Midbrain (tissue), 1 donor: ENCODE measurements at regions not wholly inside any gene's neighbourhood (a gene's known extent, or its start where the extent isn't known, plus 50 kb on each side); places are given as distances from the start of the nearest gene placed in this dataset.

Experiments
- DNase-seq: peaks from one replicate; lab custom pipeline; 2025; lab: John Stamatoyannopoulos, UW

DNA sequence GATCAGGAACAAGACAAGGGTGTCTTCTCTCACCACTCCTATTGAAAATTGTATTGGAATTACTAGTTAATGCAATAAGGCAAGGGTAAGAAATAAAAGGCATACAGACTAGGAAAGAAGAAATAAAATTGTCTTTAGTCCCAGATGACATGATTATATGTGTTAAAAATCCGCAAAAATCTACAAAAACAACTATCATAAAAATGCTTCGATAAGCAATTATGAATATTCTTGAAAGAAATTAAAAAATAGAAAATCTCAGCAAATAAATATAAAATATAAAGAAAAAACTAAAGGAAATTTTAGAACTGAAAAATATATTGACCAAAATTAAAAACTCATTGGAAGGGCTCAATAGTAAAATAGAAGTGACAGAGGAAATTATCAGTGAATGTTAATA lies 243.3 kb downstream of the ZNF674 start:
- DNase-seq = no peak

DNA sequence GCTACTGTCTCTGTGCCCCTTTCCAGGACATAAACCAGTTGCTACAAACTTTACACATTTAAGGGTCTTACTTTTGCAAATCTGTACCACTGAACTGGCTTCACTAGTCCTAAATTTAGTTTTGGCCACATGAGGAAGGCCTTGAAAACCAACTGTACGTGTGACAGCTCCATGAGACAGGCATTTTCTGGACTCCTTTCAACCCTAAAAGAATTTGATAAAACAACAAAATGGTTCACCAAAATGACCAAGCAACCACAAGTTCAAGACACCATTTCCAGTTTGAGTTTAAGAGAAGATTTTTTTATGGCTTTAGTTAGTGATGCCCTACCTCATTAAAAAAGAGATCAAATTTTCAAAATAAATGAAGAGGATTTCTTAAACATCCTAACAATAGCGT lies 246.4 kb downstream of the ZNF674 start:
- DNase-seq = no peak

DNA sequence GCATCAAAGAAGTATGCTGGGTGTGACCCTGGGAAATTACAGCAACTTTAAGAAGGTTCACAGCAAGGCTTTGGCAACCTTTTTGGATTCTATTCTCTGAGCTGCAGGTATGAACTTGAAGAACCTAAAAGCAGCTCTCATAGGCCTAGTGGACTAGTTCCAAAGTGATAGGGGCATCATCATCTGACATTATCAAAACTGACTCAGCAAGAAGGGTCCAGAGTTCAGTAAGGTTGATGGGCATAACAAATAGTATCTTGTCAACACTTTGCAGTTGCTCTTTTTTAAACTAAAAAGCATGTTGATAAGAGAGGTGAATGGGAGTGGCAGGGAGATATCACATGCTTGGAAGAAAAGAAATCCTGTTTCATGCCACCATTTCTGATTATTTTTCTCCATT lies 249.3 kb downstream of the ZNF674 start:
- no peak for DNase-seq

DNA sequence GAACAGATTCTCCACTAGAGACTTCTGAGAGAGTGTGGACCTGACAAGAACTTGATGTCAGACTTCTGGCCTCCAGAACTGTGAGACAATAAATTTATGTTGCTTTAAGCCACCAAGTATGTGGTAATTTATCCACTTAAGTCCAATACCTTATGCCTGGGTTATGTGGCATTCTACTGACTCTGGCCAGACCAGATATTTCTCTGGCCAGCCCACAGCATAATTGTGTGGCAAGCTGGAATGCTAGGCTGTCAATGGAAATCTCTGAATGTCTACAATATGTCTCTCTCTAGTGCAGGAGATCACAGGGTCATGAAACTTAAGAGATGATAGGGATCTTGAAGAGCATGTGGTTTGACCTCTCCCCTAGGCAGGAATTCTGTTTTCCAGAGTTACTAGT lies 251.0 kb downstream of the ZNF674 start:
- no peak for DNase-seq

DNA sequence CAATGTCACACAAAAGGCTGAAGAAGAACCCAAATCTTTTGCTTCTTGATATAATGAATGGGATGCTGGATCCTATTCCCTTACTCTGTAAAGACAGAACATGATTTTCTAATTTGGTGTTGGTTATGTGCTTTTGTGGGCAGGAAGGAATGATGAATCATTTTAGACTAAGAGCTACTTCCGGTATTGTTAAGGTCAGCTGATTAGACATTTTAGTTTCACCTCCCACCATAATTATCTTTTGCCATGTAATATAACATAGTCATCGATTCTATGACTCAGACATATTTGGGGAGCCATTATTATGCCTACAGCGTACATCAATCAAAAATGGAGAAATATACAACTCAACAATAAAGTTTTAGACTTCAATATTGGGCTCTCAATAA lies 265.3 kb downstream of the ZNF674 start:
- DNase-seq = no peak

DNA sequence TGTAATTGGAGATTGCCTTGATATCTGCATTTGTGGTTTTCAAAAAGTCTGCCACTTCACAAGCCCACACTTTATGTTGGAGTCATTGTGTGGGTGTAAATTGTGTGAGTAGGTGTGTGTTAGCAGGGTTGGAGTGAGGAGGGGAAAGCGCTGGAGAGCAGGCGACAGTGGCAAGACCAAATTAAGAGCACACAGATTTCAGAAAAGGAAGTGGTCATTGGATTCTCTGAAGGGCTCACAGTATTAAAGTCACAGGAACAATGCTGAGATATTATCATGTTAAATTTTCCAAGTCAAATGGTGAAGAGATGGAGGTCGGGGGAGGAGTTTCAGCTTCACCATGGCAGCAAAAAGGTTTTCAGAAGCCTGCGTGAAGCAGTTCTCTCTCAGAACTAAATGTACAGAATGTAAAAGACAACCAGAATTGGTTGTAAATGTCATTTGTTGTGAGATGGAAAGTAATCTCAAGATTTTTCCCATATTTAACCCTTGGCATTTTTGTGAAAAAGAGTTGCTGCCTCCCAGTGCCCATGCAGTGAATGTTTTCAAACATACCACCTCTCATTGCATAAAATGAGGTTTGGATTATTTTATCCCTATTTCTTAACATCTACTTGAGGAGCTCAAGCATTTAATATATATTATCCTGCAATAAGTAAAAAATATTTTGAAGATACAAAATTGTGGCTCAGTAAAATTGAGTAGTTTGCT lies 265.9 kb downstream of the ZNF674 start:
- DNase-seq = no peak

DNA sequence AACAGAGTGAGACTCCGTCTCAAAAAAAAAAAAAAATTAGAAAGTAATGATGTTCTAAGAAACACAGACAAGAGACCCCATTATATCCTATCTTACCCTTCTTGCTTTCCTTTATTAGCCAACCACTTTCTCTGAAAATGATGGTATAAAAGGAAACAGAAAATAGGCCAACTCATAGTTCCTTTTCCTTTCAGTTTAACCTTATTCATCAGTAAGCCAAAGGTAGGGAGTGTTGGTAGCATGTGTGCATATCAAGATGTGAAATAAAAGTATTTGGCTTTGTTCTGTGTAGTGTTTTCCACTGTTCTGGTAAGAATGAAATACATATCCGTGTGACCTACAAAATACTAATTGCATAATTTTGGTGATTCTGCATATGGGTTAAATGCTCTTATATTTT lies 266.6 kb downstream of the ZNF674 start:
- no peak for DNase-seq

DNA sequence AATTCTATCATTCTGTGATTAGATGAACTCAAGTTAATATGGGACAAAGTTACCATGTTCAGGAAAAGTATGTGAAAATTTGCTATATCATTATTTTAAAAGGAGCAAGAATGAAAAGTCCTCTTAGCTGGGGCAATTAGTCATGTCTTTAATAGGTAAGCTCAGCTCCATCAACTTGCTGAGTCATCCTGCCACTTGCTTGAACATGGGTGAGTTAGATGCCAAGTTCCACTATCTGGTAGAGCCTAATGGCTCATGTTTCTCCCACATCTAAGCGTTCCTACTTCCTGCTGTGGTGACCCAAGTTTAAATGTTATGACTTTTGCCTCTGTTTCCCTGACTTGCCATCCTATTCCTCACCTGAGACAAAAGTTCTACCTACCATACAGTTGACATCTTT lies 276.8 kb downstream of the ZNF674 start:
- no peak for DNase-seq

DNA sequence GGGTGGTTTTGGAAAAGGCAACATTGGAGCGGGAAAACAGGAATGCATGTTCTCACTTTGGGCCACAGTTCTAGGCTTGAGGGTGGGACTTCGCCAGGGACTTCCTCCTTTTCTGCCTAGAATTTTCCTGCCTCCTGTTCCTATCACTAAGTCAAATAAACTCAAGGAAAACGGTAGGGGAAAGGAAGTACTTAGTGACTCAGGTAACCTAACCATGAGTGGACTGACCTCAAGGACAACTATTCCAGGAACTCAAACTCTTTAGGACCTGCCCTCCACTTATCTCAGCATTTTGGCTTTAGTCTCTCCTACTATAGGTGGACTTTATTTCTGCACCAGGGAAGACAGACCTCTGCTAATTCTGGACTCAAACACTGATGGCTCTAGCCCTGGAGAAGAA lies 281.7 kb downstream of the ZNF674 start:
- no peak for DNase-seq

DNA sequence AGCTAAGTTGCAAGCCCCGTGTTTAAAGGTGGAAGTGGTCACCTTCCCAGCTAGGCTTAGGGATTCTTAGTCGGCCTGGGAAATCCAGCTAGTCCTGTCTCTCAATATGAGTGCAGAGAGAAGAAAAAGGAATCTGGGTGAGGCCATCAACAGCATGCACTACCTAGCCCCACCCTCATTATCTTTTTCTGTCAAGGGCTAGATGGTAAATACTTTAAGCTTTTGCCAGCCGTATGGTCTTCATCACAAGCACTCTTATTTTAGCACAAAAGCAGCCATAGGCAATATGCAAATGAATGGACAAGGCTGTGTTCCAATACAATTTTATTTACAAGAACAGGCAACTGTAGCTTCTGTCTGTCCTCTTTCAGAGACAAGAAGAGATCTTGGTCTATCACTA lies 282.9 kb downstream of the ZNF674 start:
- no peak for DNase-seq

DNA sequence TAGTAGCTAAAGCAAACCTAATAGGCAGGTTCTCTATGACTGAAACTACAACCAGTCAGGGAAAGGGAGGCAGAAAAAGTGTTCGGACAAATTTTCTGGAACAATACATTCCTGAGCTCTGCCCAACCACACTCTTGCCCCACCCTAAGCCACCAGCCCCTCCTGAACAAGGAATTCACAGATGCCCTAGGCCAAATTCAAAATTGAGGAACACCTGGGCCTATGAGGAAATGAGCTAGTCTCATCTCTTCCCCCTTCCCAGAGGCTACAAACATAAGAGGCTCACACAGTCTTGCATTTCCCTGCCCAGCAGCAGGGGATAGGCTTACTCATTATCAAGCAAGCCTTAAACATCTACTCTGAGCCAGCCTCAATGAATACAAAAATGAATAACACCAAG lies 284.7 kb downstream of the ZNF674 start:
- no peak for DNase-seq

DNA sequence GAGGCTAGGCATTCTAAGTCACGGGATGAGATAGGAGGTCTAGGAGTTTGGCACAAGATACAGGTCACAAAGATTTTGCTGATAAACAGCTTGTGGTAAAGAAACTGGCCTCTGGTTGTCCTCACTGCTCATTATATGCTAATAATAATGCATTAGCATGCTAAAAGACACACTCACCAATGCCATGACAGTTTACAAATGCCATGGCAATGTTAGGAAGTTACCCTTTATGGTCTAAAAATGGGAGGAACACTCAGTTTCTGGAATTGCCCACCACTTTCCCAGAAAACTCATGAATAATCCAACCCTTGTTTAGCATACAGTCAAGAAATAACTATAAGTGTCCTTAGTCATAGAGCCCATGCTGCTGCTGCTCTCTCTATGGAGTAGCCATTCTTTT lies 286.9 kb downstream of the ZNF674 start:
- no peak for DNase-seq

DNA sequence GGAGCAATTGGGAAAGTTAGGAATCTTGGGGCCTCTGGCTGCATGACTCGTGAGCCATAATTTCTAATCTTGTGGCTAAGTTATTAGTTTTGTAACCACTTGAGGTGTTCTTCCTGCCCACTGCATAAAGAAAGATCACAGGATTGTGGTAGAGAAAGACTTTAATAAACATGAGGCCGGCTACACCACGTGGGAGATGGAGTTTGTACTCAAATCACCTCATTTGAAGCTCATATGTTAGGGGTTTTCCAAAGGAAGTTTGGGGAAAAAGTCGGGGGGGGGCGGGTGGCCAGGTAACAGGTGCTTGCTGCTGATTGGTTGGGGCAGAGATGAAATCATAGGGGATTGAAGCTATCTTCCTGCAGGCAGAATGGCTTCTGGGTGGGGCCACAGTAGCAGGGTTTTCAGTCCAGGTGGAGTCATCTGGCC lies 287.8 kb downstream of the ZNF674 start:
- no peak for DNase-seq

DNA sequence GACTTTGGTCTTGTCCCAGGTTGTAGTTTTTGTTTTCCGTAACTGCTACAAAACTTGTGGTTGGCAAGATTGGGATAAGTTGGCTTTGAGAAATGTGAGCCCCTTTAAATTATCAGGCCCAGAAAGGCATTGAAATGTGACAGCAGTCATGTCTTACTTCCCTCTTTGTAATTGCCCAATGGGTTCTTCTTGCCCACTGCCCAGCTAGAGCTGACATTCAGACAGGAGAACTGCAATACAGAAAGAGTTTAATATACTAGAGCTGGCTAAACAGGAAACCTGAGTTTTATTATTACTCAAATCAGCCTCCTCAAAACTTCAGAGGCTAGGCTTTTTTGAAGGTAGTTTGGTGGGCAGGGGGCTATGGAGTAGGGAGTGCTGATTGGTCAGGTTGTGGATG lies 288.3 kb downstream of the ZNF674 start:
- no peak for DNase-seq

DNA sequence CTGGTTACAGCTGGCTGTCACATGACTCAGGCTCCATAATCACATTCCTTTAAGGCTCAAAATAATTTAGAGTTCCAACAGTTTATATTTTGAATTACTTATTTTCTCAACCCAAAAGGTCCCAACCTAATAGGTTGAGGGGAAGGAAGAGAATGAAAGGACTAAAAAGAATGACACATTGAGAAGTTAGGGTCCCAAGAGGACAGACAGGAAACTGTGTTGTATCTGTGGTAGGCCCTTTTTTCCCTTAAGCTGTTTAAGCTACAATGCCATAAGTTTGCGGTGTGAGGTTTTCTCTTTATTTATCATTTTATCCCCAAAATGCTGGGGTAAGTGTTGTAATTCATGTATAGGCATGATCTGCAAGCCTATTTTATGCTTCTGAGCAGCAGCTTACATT lies 290.2 kb downstream of the ZNF674 start:
- DNase-seq = no peak

DNA sequence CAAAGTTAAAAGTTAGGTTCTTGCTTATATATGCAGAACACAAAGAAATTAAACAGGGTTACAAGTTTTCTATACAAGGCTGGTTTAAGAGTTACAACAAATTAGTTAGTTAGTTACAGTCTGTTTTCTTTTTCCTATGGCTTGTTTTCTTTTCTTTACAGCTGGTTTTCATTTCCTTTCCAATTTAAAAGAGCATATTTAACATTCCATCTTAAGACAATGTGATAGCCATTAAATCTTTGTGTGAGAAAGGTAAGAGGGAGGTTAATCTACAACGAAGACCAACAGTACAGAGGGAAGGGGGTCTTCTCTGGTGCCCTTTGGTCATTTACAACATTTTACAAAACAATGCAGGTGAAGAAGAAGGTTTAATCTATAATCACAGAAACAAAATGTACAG lies 290.6 kb downstream of the ZNF674 start:
- DNase-seq = no peak

DNA sequence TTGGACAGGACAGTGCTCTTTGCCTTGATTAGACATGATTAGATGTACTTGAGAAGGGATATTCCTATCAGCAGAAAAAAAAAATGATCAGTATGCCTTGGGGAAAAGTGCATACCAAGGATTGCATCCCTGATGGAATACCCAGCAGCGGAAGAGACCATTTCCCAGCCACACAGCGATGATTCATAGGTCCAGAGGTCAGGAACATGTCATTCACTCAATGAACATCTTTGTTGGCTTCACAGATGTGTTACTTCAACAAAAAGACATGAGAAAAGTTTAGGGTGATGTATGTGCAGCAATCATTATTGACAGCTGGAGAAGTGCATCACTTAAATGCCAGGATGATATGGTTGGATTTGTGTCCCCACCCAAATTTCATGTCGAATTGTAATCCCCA lies 293.5 kb downstream of the ZNF674 start:
- no peak for DNase-seq

DNA sequence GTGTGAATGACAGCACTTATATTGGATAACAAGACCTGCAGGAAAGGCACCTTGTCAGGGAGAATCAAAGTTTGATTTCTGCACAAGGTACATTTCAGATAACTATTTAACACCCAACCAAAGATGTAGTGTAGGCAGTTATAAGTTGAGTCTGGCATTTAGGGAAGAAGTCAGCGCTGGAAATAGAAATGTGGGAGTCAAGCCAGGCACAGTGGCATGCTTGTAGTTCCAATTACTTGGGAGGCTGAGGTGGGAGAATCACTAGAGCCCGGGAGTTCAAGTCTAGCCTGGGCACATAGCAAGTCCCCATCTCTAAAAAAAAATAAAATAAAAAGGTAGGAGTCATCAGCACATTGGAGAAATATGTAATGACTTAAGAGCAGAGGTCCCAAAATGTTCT lies 295.1 kb downstream of the ZNF674 start:
- DNase-seq = no peak

DNA sequence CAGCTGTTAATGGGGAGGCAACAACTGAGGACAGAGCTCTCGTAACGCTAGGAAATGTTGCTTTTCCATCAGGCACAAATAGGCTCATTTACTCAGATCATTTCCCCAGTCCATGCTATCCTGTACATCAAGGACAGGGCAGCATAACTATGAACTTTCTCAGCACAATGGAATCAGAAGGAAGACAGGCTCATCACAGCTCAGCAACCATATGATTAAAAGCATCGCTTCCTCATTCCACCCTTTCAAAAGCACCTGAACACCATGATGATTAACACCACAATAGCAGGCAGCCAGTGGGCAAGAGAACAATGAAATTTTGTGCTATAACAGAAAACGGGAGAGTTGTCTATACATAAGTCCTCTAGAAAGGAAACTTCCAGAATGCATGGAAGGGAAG lies 297.8 kb downstream of the ZNF674 start:
- DNase-seq = no peak

DNA sequence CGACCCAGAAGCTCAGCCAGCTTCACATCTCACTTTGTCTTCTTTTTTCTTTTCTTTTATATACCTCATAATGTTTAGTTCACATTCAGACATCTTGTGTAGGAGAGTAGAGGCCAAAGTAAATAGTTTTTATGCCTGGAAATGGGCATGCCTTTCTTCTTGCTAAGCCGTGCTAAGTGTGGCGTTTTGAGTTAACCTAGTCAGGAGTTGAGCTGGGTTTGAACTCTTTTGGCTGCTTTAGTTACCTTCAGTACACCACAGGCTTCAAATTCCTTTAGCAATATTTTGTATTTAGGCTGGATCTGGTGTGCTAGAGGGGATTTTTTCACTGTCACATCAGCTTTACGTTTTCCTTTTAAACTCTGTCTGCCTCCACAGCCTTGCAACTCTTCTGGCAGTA lies 300.8 kb downstream of the ZNF674 start:
- no peak for DNase-seq

DNA sequence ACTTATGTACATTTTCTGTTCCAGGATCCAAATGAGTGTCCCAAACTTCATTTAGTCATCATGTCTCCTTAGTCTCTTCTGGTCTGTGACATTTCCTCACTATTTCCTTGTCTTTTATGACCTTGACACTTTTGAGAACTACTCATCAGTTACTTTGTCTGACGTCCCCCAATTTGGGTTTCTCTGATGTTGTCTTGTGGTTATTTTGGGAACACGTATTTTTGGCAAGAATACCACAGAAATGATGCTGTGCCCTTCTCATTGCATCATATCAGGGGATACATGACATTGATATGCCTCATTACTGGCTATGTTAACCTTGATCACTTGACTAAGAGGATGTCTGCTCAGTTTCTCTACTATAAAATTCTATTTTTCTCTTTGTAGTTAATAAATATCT lies 308.8 kb downstream of the ZNF674 start:
- DNase-seq = no peak

DNA sequence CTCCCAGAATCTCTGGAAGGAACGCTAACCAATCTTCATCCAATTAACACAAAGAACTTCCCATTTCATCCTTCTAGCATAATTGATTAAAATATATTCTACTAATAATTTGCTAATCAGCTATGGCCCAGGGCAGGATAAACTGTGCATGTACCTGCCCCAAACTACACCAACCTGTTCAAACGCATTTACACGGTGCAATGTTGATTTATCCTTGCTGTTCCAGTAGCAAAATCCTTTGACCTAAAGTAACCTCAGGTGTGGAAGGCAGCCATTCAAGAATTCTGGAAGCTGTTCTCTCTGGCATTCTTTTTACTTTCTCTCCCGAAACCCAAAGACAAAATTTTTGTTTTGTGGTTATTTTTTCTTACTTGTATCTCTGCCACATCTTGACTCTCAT lies 309.4 kb downstream of the ZNF674 start:
- no peak for DNase-seq

DNA sequence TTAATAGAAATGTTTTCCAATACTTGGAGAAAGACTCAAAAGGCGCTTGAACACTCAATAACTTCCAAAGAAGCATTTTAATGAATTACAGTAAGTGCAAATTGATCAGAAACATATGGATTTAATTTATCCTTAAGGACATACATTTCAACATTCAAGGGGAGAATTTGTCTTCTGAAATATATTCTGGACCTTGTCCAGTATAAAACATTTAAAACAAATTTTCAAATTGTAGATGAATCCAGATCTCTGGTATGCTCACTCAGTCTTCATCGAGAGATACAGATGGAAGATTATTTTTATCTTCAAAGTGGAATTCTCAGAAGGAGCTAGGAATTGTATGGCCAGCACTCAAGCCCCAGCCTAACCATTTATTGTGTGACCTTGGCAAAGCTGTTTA lies 310.4 kb downstream of the ZNF674 start:
- no peak for DNase-seq

DNA sequence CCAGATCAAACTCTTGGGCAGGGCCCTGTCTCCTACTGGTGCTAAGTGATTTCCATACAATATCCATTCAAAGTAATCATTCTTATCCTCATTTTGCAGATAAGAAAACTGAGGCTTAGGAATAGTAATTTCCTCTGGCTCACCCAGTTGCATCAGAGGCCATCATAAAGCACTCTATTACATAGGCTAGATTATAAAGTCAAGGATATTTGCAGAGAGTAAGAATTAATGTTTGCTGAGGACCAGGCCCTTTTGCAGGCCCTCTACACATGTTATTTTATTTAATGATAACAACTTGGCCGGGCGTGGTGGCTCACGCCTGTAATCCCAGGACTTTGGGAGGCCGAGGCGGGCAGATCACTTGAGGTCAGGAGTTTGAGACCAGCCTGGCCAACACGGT lies 316.8 kb downstream of the ZNF674 start:
- no peak for DNase-seq

DNA sequence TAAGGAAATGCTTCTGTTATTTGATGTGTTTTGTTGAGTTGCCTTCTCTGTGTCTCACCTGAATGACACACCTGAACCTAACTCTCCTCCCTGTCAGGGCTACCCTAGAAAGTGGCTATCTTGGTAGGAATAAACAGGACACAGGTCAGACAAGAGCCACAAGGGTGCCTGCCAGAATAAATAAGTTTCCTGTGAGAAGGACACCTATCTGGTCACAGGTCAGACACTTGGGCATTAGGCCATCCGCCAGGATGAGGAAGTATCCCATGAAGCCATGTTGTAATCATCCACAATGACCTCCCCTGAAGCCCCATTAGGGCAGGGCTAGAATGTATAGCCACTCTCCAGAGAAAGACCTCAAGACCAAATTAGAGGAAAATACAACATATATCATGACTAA lies 318.8 kb downstream of the ZNF674 start:
- no peak for DNase-seq
